HTR-8/SVneo (cell line): ENCODE measurements at regions not wholly inside any gene's neighbourhood (a gene's known extent, or its start where the extent isn't known, plus 50 kb on each side); places are given as distances from the start of the nearest gene placed in this dataset.

ENCODE experiments used
- DNase-seq: peaks from one replicate; pipeline ENCODE4 v3.0.0; 2011; ENCODE audit warnings: low spot score, mixed read lengths; ENCODE audit not compliant: insufficient read length
- FAIRE-seq: peaks from 2 replicates; lab custom pipeline; 2011; peaks lifted over from hg19 to GRCh38; lab: Jason Lieb, UNC

- FAIRE-seq: no peak
- DNase-seq: no peak
Measured at GRCh38 chr1:4263699-4264098, 363.6 kb upstream of the C1orf174 start.

DNA sequence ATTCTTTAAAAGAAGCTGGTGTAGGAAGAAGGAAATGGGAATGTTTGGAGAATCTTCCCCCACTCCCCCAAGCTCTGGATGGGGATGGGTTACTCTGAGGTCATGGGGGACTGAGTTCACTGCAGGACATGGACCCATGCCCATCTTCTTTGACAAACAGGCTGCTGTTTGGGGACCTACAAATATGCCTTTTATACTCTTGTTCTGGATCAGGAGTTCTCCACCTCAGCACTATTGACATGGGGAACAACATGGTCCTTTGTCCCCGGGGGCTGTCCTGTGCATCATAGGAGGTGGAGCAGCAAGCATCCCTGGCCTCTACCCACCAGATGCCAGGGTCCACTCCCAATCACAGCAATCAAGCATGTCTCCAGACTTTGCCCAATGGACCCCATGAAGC is 365.8 kb upstream of the C1orf174 start:
- no peak for DNase-seq
- FAIRE-seq: no peak

DNA sequence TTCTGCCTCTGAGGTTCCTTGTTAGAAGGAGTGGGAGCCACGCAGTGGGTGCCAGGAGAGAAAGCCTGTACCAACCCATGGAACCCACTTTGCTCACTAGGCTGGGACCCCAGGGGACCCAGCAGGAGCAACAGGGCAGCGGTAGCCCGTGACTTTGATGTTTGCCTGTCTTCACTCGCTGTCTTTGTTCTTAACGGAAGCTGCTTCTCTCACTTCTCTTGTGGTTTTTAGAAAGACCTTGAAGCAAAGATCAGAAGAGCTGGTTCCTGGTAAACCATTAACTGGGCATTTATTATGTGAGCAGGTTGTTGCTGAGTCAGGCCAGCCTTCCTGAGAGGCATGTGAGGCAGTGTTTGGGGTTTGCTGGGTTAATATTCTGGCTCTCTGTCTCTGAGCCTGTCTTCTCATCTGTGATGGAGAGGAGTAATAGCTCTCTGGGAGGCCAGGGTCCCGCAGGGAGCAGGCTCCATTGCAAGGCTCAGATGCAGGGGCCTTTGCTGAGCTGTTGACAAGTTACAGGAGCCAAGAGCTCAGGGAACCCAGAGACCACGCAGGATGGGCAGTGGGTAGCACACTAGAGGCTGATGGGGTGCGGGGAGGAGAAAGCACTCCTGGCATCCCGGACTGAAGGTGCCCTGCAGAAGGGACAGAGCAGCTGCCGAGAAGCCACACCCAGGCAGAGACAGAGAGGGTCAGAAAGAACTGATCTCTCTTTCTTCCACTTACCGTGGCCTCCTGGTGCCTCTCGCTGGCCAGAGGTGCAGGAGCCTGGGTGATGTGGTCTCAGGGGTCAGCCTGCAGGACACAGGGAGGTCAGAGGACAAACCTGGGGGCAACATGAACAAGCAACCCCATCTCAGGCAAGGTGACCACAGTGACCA is 367.5 kb upstream of the C1orf174 start:
- DNase-seq (no peak), FAIRE-seq (no peak)

DNA sequence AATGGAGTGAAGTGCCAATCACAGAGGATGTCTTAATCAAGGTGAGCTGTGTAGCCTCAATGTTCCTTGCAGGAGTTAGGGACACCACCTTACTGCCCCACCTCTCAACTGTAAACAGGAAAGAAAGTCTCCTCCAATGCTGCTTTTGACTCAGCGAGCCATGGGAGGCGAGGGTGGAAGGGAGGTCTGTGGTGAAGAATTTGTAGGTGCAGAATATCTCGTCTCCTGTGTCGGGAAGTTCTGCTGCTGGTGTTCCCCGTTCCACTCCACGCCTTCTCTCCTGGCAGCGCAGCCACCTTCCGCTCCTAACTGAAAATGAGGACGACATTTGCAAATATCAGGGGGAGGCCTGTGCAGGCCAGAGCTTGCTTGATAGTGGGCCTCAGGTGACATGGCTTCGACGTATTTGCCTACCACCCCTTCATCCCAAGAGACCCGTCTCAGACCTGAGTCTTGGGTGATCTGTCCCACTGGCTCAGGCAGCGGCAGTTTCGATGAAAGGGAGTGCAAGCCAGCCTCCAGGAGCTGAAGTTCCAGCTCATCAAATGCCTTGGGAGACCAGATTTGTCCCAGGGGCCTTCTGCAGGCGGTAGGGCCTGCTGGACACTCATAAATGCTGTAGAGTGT is 368.3 kb upstream of the C1orf174 start:
- no peak for FAIRE-seq
- DNase-seq: no peak

GRCh38 chr1:4268889-4269284 is 368.8 kb upstream of the C1orf174 start:
- no peak for FAIRE-seq
- DNase-seq: no peak

DNA sequence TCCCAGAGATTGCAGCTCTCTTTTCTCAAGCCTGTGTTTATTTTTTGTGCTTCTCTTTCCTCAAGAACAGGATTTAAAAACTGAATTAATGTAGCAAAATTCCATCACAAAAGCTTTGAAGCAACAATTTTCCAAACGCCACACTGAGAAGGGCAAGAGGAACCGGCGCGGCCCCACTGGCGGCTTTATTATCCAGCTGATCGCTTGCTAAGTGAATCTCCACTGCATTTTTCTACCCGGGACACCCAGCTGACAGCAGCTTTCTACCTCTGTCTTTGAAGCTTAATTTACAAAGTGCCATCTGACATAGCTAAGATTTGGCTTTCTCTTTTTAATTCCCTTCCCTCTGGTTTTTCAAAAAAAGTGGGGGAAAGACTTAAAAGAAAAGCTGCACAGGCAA is 369.3 kb upstream of the C1orf174 start:
- DNase-seq: no peak
- FAIRE-seq: no peak

GRCh38 chr1:4269952-4270570 is 370.0 kb upstream of the C1orf174 start:
- DNase-seq (no peak), FAIRE-seq (no peak)

DNA sequence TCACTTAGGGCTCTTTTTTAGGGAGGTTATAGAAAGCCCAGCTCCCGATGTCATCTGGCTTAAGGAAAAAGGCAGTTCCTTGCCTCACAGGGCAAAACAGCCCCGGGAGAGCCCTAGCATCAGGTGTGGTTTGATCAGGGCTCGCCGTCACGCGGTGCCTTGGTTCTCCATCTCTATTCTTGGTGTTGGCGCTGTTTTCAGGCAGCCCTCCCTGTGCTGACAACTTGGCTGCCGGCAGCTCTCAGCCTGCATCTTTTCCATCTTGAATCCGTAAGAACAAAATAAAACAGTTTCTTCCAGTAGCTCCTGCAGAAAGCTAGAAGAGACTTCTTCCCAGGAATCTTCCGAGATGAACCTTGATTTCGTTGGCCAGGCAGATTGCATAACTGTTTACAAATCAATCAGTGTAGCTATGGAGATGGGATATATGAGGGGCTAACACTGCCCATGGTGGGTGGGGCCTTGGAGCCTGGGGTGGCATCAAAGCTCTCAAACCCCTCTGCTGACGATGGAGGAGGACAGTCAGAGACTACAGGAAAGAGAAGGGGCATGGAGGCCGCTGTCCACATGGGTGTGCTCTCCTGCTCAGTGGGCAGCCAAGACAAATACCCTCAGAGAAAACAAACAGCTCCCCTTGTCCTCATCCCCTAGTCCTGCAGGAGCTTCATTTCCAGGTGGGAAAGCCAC is 370.7 kb upstream of the C1orf174 start:
- no peak for FAIRE-seq
- no peak for DNase-seq

DNA sequence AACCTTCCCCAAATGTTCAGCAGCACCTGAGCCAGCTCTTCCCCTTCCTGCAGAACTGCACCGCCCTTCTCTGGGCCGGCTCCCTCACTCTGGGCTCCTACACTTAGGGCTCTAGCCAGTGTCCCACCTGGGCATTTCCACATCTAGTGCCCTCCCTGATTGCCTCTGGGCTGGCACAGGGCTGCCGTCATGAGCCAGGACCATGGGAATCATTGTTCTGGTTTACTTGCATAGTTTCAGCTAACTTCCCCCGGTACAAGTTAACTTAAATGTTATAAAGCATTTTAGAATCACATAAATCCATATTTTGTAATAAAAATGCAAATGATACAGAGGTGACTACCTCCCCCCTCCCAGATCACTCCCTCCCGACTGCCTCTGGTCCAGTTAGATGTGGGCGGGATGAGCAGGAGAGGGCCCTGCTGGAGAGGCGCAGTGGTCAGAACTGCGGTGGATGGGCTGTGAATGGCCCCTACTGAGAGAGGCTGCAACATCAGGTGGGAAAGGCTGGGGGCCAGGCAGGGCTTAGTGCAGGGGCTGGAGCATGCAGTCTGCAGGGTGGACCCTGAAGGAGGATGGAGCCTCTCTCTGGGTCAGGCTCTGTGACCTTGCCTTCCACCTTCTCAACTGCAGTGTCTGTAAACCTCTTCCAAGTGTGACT is 371.4 kb upstream of the C1orf174 start:
- no peak for FAIRE-seq
- no peak for DNase-seq

GRCh38 chr1:4272568-4272967 is 372.5 kb upstream of the C1orf174 start:
- DNase-seq (no peak), FAIRE-seq (no peak)

GRCh38 chr1:4273243-4273642 is 373.2 kb upstream of the C1orf174 start:
- DNase-seq (no peak), FAIRE-seq (no peak)

GRCh38 chr1:4273747-4274146 is 373.7 kb upstream of the C1orf174 start:
- no peak for FAIRE-seq
- no peak for DNase-seq

GRCh38 chr1:4275083-4275482 is 375.0 kb upstream of the C1orf174 start:
- FAIRE-seq: no peak

DNA sequence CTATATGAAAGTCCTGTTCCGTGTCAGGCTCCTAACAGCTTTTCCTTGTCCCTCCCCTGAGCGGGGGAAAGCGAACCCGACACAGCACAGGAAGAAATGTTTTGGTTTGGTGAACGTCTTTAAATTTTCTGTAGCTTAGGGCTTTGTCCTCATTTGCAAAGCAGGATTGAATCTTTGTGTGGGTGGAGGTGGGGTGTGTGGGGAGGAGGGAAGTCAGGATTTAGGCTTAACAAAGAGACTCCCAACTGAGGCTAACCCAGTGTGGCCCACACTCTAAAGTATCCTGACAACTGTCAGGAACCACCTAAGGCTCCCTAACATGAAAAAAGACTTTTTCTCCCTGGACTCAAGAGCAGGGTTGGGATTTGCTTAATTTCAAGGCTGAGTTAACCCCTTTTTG is 376.2 kb upstream of the C1orf174 start:
- FAIRE-seq (no peak), DNase-seq (no peak)

More at GRCh38 chr1:4275083-4275482, 375.0 kb upstream of the C1orf174 start:
- no peak for DNase-seq

DNA sequence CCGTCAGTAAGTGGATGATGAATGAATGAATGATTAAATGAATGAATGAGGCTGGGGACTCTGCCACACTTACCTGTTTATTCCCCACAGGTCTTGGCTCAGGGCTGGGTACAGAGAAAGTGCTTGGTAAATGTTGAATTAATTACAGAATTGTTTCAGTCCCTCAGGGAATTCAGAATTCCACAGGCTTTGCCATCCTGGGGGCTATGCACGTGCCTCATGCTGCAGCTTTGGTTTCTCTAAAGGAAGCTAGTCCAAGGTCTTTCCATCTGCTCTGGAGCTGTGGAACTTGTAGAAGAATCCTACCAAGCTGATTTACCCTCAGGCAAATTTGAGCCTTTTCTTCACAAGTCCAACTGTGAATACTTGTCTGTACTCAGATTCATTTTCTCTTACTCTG is 376.8 kb upstream of the AJAP1 start:
- no peak for FAIRE-seq
- no peak for DNase-seq

GRCh38 chr1:4284976-4285375 is 369.4 kb upstream of the AJAP1 start:
- DNase-seq (no peak), FAIRE-seq (no peak)

GRCh38 chr1:4292861-4293260 is 361.5 kb upstream of the AJAP1 start:
- FAIRE-seq: no peak
- no peak for DNase-seq

DNA sequence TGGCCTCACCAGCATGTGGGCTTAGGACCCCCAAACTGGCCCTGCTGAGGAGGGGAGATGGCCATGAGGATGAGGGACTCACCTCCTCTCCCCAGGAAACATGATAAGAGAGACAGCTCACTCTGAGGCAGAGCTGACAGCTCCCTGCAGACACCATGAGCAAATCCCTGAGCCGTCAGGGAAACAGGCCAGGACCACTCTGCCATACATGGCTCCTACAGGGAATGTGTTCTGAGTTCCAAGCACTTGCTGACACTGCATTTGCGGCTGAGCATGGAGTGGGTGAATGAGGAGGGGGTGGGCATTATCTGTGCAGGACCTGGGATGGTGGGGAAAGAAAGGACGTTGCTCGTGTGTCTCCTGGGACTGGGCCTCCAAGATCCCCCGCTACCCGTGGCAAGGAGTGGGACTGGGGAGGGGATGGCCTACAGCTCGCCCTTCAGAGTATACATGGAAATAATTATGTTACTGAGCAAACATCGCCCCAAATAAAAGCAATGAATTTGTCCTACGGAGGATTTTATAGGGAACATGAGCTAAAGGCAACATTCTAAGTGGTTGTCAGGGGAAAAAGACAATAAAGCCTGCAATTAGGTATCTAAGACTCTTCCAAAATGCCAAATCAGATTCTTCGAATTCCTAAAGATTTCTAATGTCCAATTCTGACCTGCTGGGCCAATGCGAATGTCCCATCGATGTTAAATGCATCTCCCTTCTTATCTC is 355.9 kb upstream of the AJAP1 start:
- no peak for FAIRE-seq

DNA sequence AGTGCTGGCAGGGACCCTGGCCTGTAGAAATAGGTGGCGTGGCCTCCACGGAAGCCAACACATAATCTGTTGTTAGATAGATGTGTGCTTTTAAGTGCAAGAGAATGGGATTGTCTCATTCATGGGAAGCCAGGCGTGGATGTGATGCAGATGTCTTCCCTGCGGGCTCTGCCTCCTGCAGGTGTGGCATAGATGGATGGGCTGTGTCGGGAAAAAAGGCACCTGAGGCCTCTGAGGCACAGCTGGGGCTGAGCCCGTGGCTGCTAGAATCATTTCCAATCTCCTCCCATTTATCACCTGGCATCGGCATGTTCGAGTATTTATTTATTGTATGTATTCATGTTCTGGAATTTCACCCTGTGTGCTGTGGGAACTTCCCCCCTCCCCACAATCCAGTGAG is 353.4 kb upstream of the AJAP1 start:
- FAIRE-seq: no peak
- DNase-seq: no peak

More for the DNA sequence above, 355.9 kb upstream of the AJAP1 start:
- no peak for DNase-seq

GRCh38 chr1:4303303-4303702 is 351.1 kb upstream of the AJAP1 start:
- no peak for FAIRE-seq
- DNase-seq: no peak
